GM18511 (cell line): ENCODE measurements at regions not wholly inside any gene's neighbourhood (a gene's known extent, or its start where the extent isn't known, plus 50 kb on each side); places are given as distances from the start of the nearest gene placed in this dataset.
A peak's percentile ranks its signal among the peaks of the same experiment; 100 is the strongest.

Experiments
- ATAC-seq: cut with Tn5 transposase; IDR thresholded peaks from one replicate; pipeline ENCODE4 v1.9.1; 2021; ENCODE audit warnings: mild to moderate bottlenecking, moderate library complexity; ENCODE audit not compliant: unreplicated experiment

- peak; percentile 42 for ATAC-seq
Observed at GRCh38 chr2:36060133-36060532, 295.4 kb upstream of the CRIM1 start.

GRCh38 chr2:36059691-36060090 is 295.9 kb upstream of the CRIM1 start:
- peak; percentile 100 for ATAC-seq

- ATAC-seq, result peak; percentile 30
Observed at GRCh38 chr2:36058953-36059352, 296.6 kb upstream of the CRIM1 start.

GRCh38 chr2:36058076-36058475 is 297.5 kb upstream of the CRIM1 start:
- ATAC-seq, result no peak

- no peak for ATAC-seq
Observed at GRCh38 chr2:36052819-36053218, 302.8 kb upstream of the CRIM1 start.

- ATAC-seq, result peak; percentile 78
Observed at GRCh38 chr2:36044411-36044810, 311.2 kb upstream of the CRIM1 start.

- ATAC-seq, result no peak
Observed at GRCh38 chr2:36035137-36035536, 320.4 kb upstream of the CRIM1 start.

- ATAC-seq, result no peak
Observed at GRCh38 chr2:36032046-36032445, 323.5 kb upstream of the CRIM1 start.

GRCh38 chr2:36031471-36031870 is 324.1 kb upstream of the CRIM1 start:
- ATAC-seq, result no peak

GRCh38 chr2:36027616-36028015 is 328.0 kb upstream of the CRIM1 start:
- no peak for ATAC-seq

GRCh38 chr2:36013064-36013463 is 342.5 kb upstream of the CRIM1 start:
- ATAC-seq, result no peak

- ATAC-seq, result no peak
Observed at GRCh38 chr2:36006444-36006843, 349.1 kb upstream of the CRIM1 start.

GRCh38 chr2:36002941-36003340 is 352.6 kb upstream of the CRIM1 start:
- ATAC-seq, result no peak

- ATAC-seq, result peak; percentile 81
Observed at GRCh38 chr2:35997488-35997887, 358.1 kb upstream of the CRIM1 start.

- ATAC-seq, result no peak
Observed at GRCh38 chr2:35989503-35989902, 366.1 kb upstream of the CRIM1 start.

- ATAC-seq, result no peak
Observed at GRCh38 chr2:35989040-35989439, 366.5 kb upstream of the CRIM1 start.

- ATAC-seq, result no peak
Observed at GRCh38 chr2:35986871-35987270, 368.7 kb upstream of the CRIM1 start.

- ATAC-seq, result peak; percentile 98
Observed at GRCh38 chr2:35978218-35978617, 377.4 kb upstream of the CRIM1 start.

- no peak for ATAC-seq
Observed at GRCh38 chr2:35976611-35977010, 379.0 kb upstream of the CRIM1 start.

- ATAC-seq, result no peak
Observed at GRCh38 chr2:35973737-35974132, 381.8 kb upstream of the CRIM1 start.

- ATAC-seq, result peak; percentile 95
Observed at GRCh38 chr2:35973132-35973736, 382.3 kb upstream of the CRIM1 start.

- ATAC-seq, result no peak
Observed at GRCh38 chr2:35963824-35964223, 391.8 kb upstream of the CRIM1 start.

GRCh38 chr2:35963357-35963756 is 392.2 kb upstream of the CRIM1 start:
- no peak for ATAC-seq
